Prostate gland (tissue), 2 donors: ENCODE measurements at regions not wholly inside any gene's neighbourhood (a gene's known extent, or its start where the extent isn't known, plus 50 kb on each side); places are given as distances from the start of the nearest gene placed in this dataset.

Experiments used
- POLR2A ChIP-seq: fragments of 450-650 bp; IDR thresholded peaks from one replicate; pipeline ENCODE4 v1.6.1; 2016; ENCODE audit warnings: antibody characterized with exemption, mild to moderate bottlenecking
- POLR2AphosphoS5 ChIP-seq: sonication (generic); formaldehyde crosslinking; IDR thresholded peaks from one replicate; pipeline ENCODE4 v1.6.1; 2017; ENCODE audit warnings: antibody characterized with exemption
- TF ChIP-seq, protein P1 (sequence below), 4 experiments: fragments of 200-600 bp in 2 of 4; fragments of 450-650 bp in 2 of 4; sonication (generic) in 2 of 4; IDR thresholded peaks; 1 replicate in 3 of 4; 2 replicates in 1 of 4; pipeline ENCODE4 v1.5.1; 2016 to 2019; ENCODE audit warnings: antibody characterized with exemption in 4 of 4, mild to moderate bottlenecking in 2 of 4, moderate library complexity in 2 of 4

- TF ChIP-seq, protein P1, sequence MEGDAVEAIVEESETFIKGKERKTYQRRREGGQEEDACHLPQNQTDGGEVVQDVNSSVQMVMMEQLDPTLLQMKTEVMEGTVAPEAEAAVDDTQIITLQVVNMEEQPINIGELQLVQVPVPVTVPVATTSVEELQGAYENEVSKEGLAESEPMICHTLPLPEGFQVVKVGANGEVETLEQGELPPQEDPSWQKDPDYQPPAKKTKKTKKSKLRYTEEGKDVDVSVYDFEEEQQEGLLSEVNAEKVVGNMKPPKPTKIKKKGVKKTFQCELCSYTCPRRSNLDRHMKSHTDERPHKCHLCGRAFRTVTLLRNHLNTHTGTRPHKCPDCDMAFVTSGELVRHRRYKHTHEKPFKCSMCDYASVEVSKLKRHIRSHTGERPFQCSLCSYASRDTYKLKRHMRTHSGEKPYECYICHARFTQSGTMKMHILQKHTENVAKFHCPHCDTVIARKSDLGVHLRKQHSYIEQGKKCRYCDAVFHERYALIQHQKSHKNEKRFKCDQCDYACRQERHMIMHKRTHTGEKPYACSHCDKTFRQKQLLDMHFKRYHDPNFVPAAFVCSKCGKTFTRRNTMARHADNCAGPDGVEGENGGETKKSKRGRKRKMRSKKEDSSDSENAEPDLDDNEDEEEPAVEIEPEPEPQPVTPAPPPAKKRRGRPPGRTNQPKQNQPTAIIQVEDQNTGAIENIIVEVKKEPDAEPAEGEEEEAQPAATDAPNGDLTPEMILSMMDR (IDR thresholded peaks at IDR 0.05) = no peak
- TF ChIP-seq POLR2AphosphoS5 (no peak), POLR2A (no peak)
These were observed 55.9 kb upstream of the SEMA3A start for GRCh38 chr7:84250452-84250851.
